ENCODE measurements at regions not wholly inside any gene's neighbourhood (a gene's known extent, or its start where the extent isn't known, plus 50 kb on each side); places are given as distances from the start of the nearest gene placed in this dataset.

GRCh38 chr5:116652196-116652729 is 77.6 kb upstream of the SEMA6A start:
- TF ChIP-seq POLR2A (IDR thresholded peaks at IDR 0.05; ENCODE audit: low read length) (no peak), GATA1 (IDR thresholded peaks at IDR 0.05; ENCODE audit: low read depth, low read length) (no peak)
